ENCODE measurements at regions not wholly inside any gene's neighbourhood (a gene's known extent, or its start where the extent isn't known, plus 50 kb on each side); places are given as distances from the start of the nearest gene placed in this dataset.

DNA sequence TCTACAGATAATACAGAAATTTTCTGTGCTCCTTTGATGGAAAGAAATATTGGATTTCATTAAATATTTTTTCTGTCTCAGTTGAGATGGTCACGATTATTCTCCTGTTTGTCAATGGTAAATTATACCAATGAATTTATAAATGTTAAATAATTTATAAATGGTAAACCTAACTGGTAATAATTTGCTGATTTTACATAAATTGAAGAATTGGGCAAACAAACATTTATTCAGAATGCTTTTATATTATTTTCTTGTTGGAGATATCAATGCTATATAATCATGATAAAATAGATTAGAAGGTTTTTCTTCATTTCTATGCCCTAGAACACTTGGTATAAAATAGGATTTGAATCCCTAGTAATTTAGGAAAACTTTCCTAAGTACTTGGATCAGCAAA is 597.6 kb upstream of the IGFBP3 start:
- H3K36me3 ChIP-seq, result no peaks in the 10 kb centered on the region
- TF ChIP-seq, protein P1, sequence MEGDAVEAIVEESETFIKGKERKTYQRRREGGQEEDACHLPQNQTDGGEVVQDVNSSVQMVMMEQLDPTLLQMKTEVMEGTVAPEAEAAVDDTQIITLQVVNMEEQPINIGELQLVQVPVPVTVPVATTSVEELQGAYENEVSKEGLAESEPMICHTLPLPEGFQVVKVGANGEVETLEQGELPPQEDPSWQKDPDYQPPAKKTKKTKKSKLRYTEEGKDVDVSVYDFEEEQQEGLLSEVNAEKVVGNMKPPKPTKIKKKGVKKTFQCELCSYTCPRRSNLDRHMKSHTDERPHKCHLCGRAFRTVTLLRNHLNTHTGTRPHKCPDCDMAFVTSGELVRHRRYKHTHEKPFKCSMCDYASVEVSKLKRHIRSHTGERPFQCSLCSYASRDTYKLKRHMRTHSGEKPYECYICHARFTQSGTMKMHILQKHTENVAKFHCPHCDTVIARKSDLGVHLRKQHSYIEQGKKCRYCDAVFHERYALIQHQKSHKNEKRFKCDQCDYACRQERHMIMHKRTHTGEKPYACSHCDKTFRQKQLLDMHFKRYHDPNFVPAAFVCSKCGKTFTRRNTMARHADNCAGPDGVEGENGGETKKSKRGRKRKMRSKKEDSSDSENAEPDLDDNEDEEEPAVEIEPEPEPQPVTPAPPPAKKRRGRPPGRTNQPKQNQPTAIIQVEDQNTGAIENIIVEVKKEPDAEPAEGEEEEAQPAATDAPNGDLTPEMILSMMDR (IDR thresholded peaks at IDR 0.05), result no peak
- TF ChIP-seq POLR2A (IDR thresholded peaks at IDR 0.05), result no peak
- H3K4me3 ChIP-seq, result no peak overlapping the region
- no peaks in the 10 kb centered on the region for H3K27me3 ChIP-seq
- no peak overlapping the region for H3K27ac ChIP-seq
- intact Hi-C loops (cut with DNase I), result no loop called here
- no peak for DNase-seq
- no peaks in the 10 kb centered on the region for H3K9me3 ChIP-seq
- 93 to 100% (median 94%) methylated on average over 1 of the region's 1 CpG for WGBS, 4 donors
- no peaks in the 10 kb centered on the region for H3K4me1 ChIP-seq
- ATAC-seq, result no peak

DNA sequence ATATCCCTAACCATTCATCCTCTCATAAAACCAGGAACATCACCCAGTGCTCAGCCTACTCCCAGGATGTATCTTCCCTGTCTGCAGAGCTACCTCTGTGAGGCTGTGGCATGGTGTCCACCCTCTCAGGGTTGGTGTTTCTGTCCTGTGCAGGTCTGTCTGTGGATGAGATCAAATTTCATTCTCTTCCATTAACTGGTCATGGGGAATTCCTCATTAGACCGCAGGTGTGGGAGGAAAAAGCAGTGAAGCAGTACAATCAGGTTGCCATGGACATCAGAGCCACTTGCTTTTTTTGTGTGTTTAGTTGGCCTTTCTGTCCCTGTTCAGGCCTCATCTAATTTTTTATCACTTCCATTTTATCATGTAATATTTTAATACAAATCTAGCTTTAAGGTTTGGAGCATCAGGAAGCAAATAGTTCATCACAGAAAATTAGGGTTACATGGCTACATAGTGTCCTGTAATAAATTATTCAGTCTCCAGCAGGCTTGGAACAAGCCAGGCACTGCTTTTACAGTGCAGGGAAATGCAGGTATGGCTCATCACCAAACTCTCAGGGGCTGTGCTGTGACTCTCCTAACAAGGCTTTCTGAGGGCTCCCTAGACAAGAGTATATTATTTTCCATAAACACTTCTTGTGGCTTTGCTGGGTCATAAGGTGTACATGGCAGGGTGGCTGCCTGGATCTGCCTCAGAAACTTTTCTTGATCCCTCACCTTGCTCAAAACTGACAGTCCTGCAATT is 594.9 kb upstream of the IGFBP3 start:
- ATAC-seq (no peak), DNase-seq (no peak)
- WGBS, 4 donors, result 81 to 93% (median 88%) methylated on average over 1 of the region's 1 CpG
- intact Hi-C loops (cut with DNase I), result no loop called here
- H3K27ac ChIP-seq, result no peak overlapping the region
- H3K27me3 ChIP-seq, result no peaks in the 10 kb centered on the region
- no peak overlapping the region for H3K4me3 ChIP-seq
- no peak for TF ChIP-seq POLR2A (IDR thresholded peaks at IDR 0.05)
- TF ChIP-seq, protein P1 (IDR thresholded peaks at IDR 0.05), result no peak
- H3K9me3 ChIP-seq, result no peaks in the 10 kb centered on the region
- H3K36me3 ChIP-seq, result no peaks in the 10 kb centered on the region
- H3K4me1 ChIP-seq, result no peaks in the 10 kb centered on the region

DNA sequence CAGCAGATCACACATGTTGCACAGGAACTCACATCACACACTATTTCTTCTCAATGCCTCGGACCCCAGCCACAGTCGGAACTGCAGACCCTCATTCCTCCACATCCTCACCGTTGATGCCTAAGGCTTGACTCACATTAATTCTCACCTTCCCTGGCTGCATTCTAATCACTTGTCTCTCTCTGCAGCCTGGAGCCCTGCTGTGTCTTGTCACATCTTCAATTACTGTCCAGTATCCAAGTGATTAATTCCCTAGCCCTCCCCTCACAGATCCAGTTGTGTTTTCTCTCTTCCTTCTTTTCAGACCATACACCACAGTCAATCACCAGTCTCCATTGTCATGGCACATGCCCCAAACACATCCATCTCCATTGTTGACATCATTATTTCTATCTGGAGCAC is 592.4 kb upstream of the IGFBP3 start:
- TF ChIP-seq, protein P1 (IDR thresholded peaks at IDR 0.05), result no peak
- no peak for TF ChIP-seq POLR2A (IDR thresholded peaks at IDR 0.05)
- DNase-seq (no peak), ATAC-seq (no peak)
- Histone ChIP-seq H3K27me3 (no peaks in the 10 kb centered on the region), H3K27ac (no peak overlapping the region), H3K9me3 (peaks cover 0 to 18% (median 6%) of the 10 kb centered on the region in 12 donors), H3K4me1 (no peaks in the 10 kb centered on the region), H3K4me3 (no peak overlapping the region), H3K36me3 (no peaks in the 10 kb centered on the region)
- intact Hi-C loops (cut with DNase I), result no loop called here
- 62 to 75% (median 66%) methylated on average over 3 of the region's 3 CpGs for WGBS, 4 donors

DNA sequence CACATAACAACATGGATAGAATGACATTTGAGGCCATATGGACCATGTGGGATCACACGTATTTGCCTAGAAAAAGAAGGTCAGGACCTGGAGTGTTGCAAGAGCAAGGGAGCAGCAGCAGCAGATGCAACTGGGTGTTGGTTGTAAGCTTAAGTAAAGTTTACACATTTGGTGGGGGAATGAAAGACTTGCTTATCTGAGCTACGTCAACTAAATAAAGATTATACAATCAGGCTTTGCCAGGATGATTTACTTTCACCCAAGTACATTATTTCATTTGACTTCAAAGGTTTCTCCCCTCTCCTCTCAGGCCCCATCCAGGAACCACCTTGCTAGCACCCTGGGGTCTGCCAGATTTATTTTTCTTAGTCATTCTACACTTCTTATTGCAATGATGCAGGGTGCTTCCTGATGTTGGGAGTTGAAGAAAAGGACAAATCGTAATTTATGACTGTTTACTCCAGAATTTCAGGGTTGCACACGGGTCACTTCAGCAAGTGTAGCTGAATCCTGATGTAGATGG is 591.9 kb upstream of the IGFBP3 start:
- ATAC-seq (no peak), DNase-seq (no peak)
- H3K9me3 ChIP-seq, result peaks cover 0 to 22% (median 6%) of the 10 kb centered on the region in 12 donors
- H3K4me1 ChIP-seq, result no peaks in the 10 kb centered on the region
- no peak overlapping the region for H3K27ac ChIP-seq
- intact Hi-C loops (cut with DNase I), result no loop called here
- H3K36me3 ChIP-seq, result no peaks in the 10 kb centered on the region
- WGBS, 4 donors, result 74 to 81% (median 78%) methylated on average over 4 of the region's 4 CpGs
- H3K27me3 ChIP-seq, result no peaks in the 10 kb centered on the region
- no peak overlapping the region for H3K4me3 ChIP-seq
- no peak for TF ChIP-seq POLR2A (IDR thresholded peaks at IDR 0.05)
- TF ChIP-seq, protein P1 (IDR thresholded peaks at IDR 0.05), result no peak

Data from heart left ventricle (tissue), 16 donors.